PC-9 (cell line): ENCODE measurements at regions not wholly inside any gene's neighbourhood (a gene's known extent, or its start where the extent isn't known, plus 50 kb on each side); places are given as distances from the start of the nearest gene placed in this dataset.
"Not testable (repeated sequence)": the region's sequence is repeated elsewhere in the genome, so short reads cannot be mapped to it uniquely, and the experiment has no call there.

Source experiments
- BruUV-seq: library from RNA; stranded (reverse); fragments of 400-500 nt; replicated peaks from 2 replicates; lab custom pipeline; 2021; lab: Mats Ljungman, UMichigan
- CTCF ChIA-PET: fragments of 300-600 bp; sonication (Branson Sonifier 250); formaldehyde crosslinking; loops from one replicate; lab custom pipeline; 2022; ENCODE audit warnings: antibody characterized with exemption; lab: Charles Lee
- POLR2A ChIA-PET: fragments of 300-600 bp; sonication (Branson Sonifier 250); formaldehyde crosslinking; loops from one replicate; lab custom pipeline; 2022; ENCODE audit warnings: antibody characterized with exemption; ENCODE audit not compliant: unreplicated experiment; lab: Charles Lee
- DNase-seq, 2 experiments: peaks; one replicate each; pipeline versions ENCODE4 v3.0.0 to v3.0.0-alpha.2; 2015 to 2022; ENCODE audit warnings: mixed read lengths in 1 of 2
- H2AFZ ChIP-seq: fragments of 200-600 bp; sonication (generic); 2 replicates; pipeline ENCODE4 v1.8.1; 2017; ENCODE audit warnings: antibody characterized with exemption
- H3F3A ChIP-seq: fragments of 200-600 bp; sonication (generic); 2 replicates; pipeline ENCODE4 v1.8.1; 2017; ENCODE audit warnings: antibody characterized with exemption, mild to moderate bottlenecking, low read depth; ENCODE audit not compliant: insufficient read depth
- H3K27ac ChIP-seq: fragments of 200-600 bp; sonication (generic); 2 replicates; pipeline ENCODE4 v1.6.1; 2016; ENCODE audit warnings: mixed run types
- H3K27me3 ChIP-seq: fragments of 200-600 bp; sonication (generic); 2 replicates; pipeline ENCODE4 v1.6.1; 2016; ENCODE audit warnings: low read depth, mixed run types; ENCODE audit not compliant: insufficient read depth
- H3K36me3 ChIP-seq: fragments of 200-600 bp; sonication (generic); 2 replicates; pipeline ENCODE4 v1.6.1; 2016; ENCODE audit warnings: low read depth, mixed run types
- H3K4me1 ChIP-seq: fragments of 200-600 bp; sonication (generic); replicated peaks from 2 replicates; pipeline ENCODE4 v1.6.1; 2016; ENCODE audit warnings: mixed run types; ENCODE audit not compliant: insufficient read depth
- H3K4me2 ChIP-seq: fragments of 200-600 bp; sonication (generic); 2 replicates; pipeline ENCODE4 v1.6.1; 2017; ENCODE audit warnings: mixed run types
- H3K4me3 ChIP-seq: fragments of 200-600 bp; sonication (generic); 2 replicates; pipeline ENCODE4 v1.6.1; 2016; ENCODE audit warnings: mixed run types
- H3K79me2 ChIP-seq: fragments of 200-600 bp; sonication (generic); 2 replicates; pipeline ENCODE4 v1.6.1; 2017; ENCODE audit warnings: low read depth, mixed run types
- H3K9me2 ChIP-seq: fragments of 200-600 bp; sonication (generic); 2 replicates; pipeline ENCODE4 v1.8.1; 2017; ENCODE audit warnings: mild to moderate bottlenecking; ENCODE audit not compliant: insufficient read depth
- H3K9me3 ChIP-seq: fragments of 200-600 bp; sonication (generic); 2 replicates; pipeline ENCODE4 v1.8.1; 2016; ENCODE audit warnings: low read depth; ENCODE audit not compliant: insufficient read depth
- H4K20me1 ChIP-seq: fragments of 200-600 bp; sonication (generic); 2 replicates; pipeline ENCODE4 v1.8.1; 2017; ENCODE audit not compliant: insufficient read depth
- CTCF ChIP-seq: fragments of 200-600 bp; sonication (generic); conservative IDR thresholded peaks from 2 replicates; pipeline ENCODE4 v1.6.1; 2017; ENCODE audit warnings: mixed run types, antibody characterized with exemption, mild to moderate bottlenecking, moderate library complexity
- EZH2 ChIP-seq: fragments of 200-600 bp; sonication (generic); IDR thresholded peaks from 2 replicates; pipeline ENCODE4 v1.8.0; 2017; ENCODE audit warnings: antibody characterized with exemption, low read depth
- intact Hi-C: fragments of 100-400 bp; cut with micrococcal nuclease; formaldehyde crosslinking; loops from one replicate; pipeline ENCODE4 v1.10.0; 2022; ENCODE audit not compliant: unreplicated experiment

GRCh38 chr12:17134315-17134714, 528.4 kb upstream of the LMO3 start:
- Histone ChIP-seq H3K9me3 (no peaks in the 10 kb centered on the region), H3K9me2 (no peaks in the 10 kb centered on the region), H3K4me2 (no peak overlapping the region), H2AFZ (no peak overlapping the region), H3K4me3 (no peak overlapping the region), H4K20me1 (no peaks in the 10 kb centered on the region), H3K27me3 (no peaks in the 10 kb centered on the region), H3K79me2 (no peaks in the 10 kb centered on the region), H3K4me1 (no peaks in the 10 kb centered on the region), H3K27ac (no peak overlapping the region), H3F3A (no peaks in the 10 kb centered on the region), H3K36me3 (no peaks in the 10 kb centered on the region)
- CTCF ChIA-PET, result no interaction called here
- TF ChIP-seq CTCF (no peak), EZH2 (no peak)
- BruUV-seq, result no TSS peak
- intact Hi-C loops, result no loop called here
- no peak for DNase-seq
- POLR2A ChIA-PET, result no interaction called here

GRCh38 chr12:17132336-17132735, 526.4 kb upstream of the LMO3 start:
- Histone ChIP-seq H4K20me1 (no peaks in the 10 kb centered on the region), H3K27ac (no peak overlapping the region), H2AFZ (no peak overlapping the region), H3K27me3 (no peaks in the 10 kb centered on the region), H3K4me2 (no peak overlapping the region), H3K9me2 (no peaks in the 10 kb centered on the region), H3K4me3 (no peak overlapping the region), H3K79me2 (no peaks in the 10 kb centered on the region), H3K36me3 (no peaks in the 10 kb centered on the region), H3K4me1 (no peaks in the 10 kb centered on the region), H3K9me3 (no peaks in the 10 kb centered on the region), H3F3A (no peaks in the 10 kb centered on the region)
- ChIA-PET POLR2A (no interaction called here), CTCF (no interaction called here)
- DNase-seq, result no peak
- TF ChIP-seq CTCF, result no peak
- TF ChIP-seq EZH2, result no peak
- intact Hi-C loops, result no loop called here
- no TSS peak for BruUV-seq

- H3K27ac ChIP-seq, POLR2A ChIA-PET, H4K20me1 ChIP-seq, BruUV-seq, H2AFZ ChIP-seq, H3K9me2 ChIP-seq, DNase-seq, H3K4me3 ChIP-seq, H3K4me2 ChIP-seq, H3K9me3 ChIP-seq, intact Hi-C loops, H3K27me3 ChIP-seq, H3K79me2 ChIP-seq, H3F3A ChIP-seq, H3K36me3 ChIP-seq, H3K4me1 ChIP-seq, CTCF ChIA-PET: not testable (repeated sequence)
Observed at GRCh38 chr12:17116538-17116937, 510.6 kb upstream of the LMO3 start.

- H3K9me2 ChIP-seq, result no peaks in the 10 kb centered on the region
- peaks cover 13% of the 10 kb centered on the region; the same call in 1 of the 2 replicates for H3K4me1 ChIP-seq
- TF ChIP-seq CTCF, result no peak
- no peak for TF ChIP-seq EZH2
- H3K36me3 ChIP-seq, result no peaks in the 10 kb centered on the region
- intact Hi-C loops, result no loop called here
- CTCF ChIA-PET, result no interaction called here
- H3F3A ChIP-seq, result no peaks in the 10 kb centered on the region
- no peak overlapping the region for H3K4me2 ChIP-seq
- H4K20me1 ChIP-seq, result no peaks in the 10 kb centered on the region
- no peak overlapping the region for H3K27ac ChIP-seq
- H2AFZ ChIP-seq, result no peak overlapping the region
- POLR2A ChIA-PET, result interaction anchor here (0.6 kb wide), 1 partner anchor 508 kb away, joined by 9 read pairs; no protein-coding TSS in a partner anchor
- no peak for DNase-seq
- H3K79me2 ChIP-seq, result no peaks in the 10 kb centered on the region
- no peak overlapping the region for H3K4me3 ChIP-seq
- H3K9me3 ChIP-seq, result no peaks in the 10 kb centered on the region
- no peaks in the 10 kb centered on the region for H3K27me3 ChIP-seq
- BruUV-seq, result no TSS peak
Observed at GRCh38 chr12:17110316-17110715, 504.4 kb upstream of the LMO3 start.
